ENCODE measurements at regions not wholly inside any gene's neighbourhood (a gene's known extent, or its start where the extent isn't known, plus 50 kb on each side); places are given as distances from the start of the nearest gene placed in this dataset.

- TF ChIP-seq CTCF (IDR thresholded peaks at IDR 0.05; ENCODE audit: low read depth, low read length, missing input control) = no peak
- TF ChIP-seq RAD21 (IDR thresholded peaks at IDR 0.05) = no peak
- TF ChIP-seq, protein P1, sequence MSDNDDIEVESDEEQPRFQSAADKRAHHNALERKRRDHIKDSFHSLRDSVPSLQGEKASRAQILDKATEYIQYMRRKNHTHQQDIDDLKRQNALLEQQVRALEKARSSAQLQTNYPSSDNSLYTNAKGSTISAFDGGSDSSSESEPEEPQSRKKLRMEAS (IDR thresholded peaks at IDR 0.05) = no peak
- TF ChIP-seq EGR1 (IDR thresholded peaks at IDR 0.05; ENCODE audit: low read depth in 2 of 2) = no peak
- TF ChIP-seq, protein P2, sequence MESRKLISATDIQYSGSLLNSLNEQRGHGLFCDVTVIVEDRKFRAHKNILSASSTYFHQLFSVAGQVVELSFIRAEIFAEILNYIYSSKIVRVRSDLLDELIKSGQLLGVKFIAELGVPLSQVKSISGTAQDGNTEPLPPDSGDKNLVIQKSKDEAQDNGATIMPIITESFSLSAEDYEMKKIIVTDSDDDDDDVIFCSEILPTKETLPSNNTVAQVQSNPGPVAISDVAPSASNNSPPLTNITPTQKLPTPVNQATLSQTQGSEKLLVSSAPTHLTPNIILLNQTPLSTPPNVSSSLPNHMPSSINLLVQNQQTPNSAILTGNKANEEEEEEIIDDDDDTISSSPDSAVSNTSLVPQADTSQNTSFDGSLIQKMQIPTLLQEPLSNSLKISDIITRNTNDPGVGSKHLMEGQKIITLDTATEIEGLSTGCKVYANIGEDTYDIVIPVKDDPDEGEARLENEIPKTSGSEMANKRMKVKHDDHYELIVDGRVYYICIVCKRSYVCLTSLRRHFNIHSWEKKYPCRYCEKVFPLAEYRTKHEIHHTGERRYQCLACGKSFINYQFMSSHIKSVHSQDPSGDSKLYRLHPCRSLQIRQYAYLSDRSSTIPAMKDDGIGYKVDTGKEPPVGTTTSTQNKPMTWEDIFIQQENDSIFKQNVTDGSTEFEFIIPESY (IDR thresholded peaks at IDR 0.05) = no peak
- TF ChIP-seq SP1 (IDR thresholded peaks at IDR 0.05) = no peak
- TF ChIP-seq, protein P3, sequence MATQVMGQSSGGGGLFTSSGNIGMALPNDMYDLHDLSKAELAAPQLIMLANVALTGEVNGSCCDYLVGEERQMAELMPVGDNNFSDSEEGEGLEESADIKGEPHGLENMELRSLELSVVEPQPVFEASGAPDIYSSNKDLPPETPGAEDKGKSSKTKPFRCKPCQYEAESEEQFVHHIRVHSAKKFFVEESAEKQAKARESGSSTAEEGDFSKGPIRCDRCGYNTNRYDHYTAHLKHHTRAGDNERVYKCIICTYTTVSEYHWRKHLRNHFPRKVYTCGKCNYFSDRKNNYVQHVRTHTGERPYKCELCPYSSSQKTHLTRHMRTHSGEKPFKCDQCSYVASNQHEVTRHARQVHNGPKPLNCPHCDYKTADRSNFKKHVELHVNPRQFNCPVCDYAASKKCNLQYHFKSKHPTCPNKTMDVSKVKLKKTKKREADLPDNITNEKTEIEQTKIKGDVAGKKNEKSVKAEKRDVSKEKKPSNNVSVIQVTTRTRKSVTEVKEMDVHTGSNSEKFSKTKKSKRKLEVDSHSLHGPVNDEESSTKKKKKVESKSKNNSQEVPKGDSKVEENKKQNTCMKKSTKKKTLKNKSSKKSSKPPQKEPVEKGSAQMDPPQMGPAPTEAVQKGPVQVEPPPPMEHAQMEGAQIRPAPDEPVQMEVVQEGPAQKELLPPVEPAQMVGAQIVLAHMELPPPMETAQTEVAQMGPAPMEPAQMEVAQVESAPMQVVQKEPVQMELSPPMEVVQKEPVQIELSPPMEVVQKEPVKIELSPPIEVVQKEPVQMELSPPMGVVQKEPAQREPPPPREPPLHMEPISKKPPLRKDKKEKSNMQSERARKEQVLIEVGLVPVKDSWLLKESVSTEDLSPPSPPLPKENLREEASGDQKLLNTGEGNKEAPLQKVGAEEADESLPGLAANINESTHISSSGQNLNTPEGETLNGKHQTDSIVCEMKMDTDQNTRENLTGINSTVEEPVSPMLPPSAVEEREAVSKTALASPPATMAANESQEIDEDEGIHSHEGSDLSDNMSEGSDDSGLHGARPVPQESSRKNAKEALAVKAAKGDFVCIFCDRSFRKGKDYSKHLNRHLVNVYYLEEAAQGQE (IDR thresholded peaks at IDR 0.05) = no peak
- TF ChIP-seq FOXA2 (IDR thresholded peaks at IDR 0.05) = no peak
- no peak for TF ChIP-seq RXRA (IDR thresholded peaks at IDR 0.05)
- TF ChIP-seq YY1 (IDR thresholded peaks at IDR 0.05) = no peak
- TF ChIP-seq, protein P4, sequence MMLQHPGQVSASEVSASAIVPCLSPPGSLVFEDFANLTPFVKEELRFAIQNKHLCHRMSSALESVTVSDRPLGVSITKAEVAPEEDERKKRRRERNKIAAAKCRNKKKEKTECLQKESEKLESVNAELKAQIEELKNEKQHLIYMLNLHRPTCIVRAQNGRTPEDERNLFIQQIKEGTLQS (IDR thresholded peaks at IDR 0.05) = no peak
- TF ChIP-seq TAF1 (conservative IDR thresholded peaks at IDR 0.05) = no peak
- no peak for TF ChIP-seq JUND (IDR thresholded peaks at IDR 0.05)
Observed at GRCh38 chr7:156074982-156075615, 262.8 kb upstream of the SHH start.
